Nephron (organoid): ENCODE measurements at regions not wholly inside any gene's neighbourhood (a gene's known extent, or its start where the extent isn't known, plus 50 kb on each side); places are given as distances from the start of the nearest gene placed in this dataset.

Source experiments
- H3K27ac Mint-ChIP-seq, 3 experiments: 2 replicates each; pipeline ENCODE4 v1.8.0; 2020; ENCODE audit warnings: mixed read lengths in 3 of 3, mild to moderate bottlenecking in 2 of 3, moderate library complexity in 1 of 3
- H3K27me3 Mint-ChIP-seq: 2 replicates; pipeline ENCODE4 v1.8.0; 2021; ENCODE audit warnings: low read depth, mild to moderate bottlenecking, moderate library complexity, mixed read lengths
- H3K36me3 Mint-ChIP-seq: 2 replicates; pipeline ENCODE4 v1.8.0; 2020; ENCODE audit warnings: low read depth, mixed read lengths
- H3K4me1 Mint-ChIP-seq: 2 replicates; pipeline ENCODE4 v1.8.0; 2020; ENCODE audit warnings: mixed read lengths
- H3K4me3 Mint-ChIP-seq, 3 experiments: 2 replicates each; pipeline ENCODE4 v1.8.0; 2020; ENCODE audit warnings: mild to moderate bottlenecking in 3 of 3, mixed read lengths in 3 of 3, moderate library complexity in 2 of 3
- H3K9me3 Mint-ChIP-seq: 2 replicates; pipeline ENCODE4 v1.8.0; 2020; ENCODE audit warnings: mixed read lengths
- CTCF ChIP-seq, 3 experiments: fragments of 200-600 bp; sonication (generic); IDR thresholded peaks; one replicate each; pipeline ENCODE4 v1.5.0; 2021; ENCODE audit warnings: antibody characterized with exemption in 3 of 3; ENCODE audit not compliant: unreplicated experiment in 3 of 3

DNA sequence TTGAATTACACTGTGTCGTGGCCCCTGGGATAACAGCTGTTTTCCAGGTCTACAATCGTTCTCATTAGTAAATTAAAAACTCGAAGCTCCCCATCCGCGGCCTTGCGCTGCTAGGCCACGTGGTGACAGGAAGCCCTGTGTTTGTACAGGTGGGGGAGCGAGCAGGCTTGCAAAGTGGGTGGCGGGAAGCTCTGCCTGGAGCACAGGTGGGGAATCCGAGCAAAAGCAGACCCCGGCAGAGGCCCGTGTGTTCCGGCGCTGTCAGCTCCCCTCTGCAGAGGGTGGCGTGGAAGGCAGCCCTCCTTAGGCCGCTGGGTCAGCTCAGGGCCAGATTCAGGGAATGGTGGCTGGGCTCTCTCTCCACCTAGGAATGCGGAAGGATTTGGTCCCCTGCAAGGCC, 59.5 kb upstream of the ERCC6L2 start:
- TF ChIP-seq CTCF (IDR thresholded peaks at IDR 0.05; ENCODE audit: unreplicated experiment in 3 of 3): no peak
- Mint-ChIP-seq H3K4me1 (peaks cover 29% of the 10 kb centered on the region), H3K27me3 (peaks cover 3% of the 10 kb centered on the region), H3K4me3 (no peak overlapping the region), H3K9me3 (no peaks in the 10 kb centered on the region), H3K27ac (no peak overlapping the region), H3K36me3 (peaks cover 18% of the 10 kb centered on the region)

DNA sequence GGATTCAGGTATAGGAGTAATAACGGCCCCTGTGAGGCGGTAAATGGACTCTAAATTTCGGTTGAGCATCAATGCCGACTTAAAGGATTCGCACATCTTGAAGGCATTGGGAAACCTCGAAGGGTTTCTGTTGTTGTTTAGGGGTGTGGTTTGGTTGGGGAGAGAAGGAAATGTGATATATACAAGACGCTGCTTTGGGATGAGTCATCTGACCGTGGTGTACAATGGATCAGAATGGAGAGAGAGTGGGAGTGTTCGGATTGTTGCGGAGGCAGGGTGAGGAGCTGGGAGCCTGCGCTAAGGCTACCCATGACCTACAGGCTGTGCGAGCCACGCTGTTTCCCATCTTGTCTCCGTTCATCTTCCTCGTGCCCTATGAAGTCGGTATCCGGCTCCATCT, 60.4 kb upstream of the ERCC6L2 start:
- peaks cover 3% of the 10 kb centered on the region for H3K27me3 Mint-ChIP-seq
- no peak overlapping the region for H3K27ac Mint-ChIP-seq
- H3K9me3 Mint-ChIP-seq: no peaks in the 10 kb centered on the region
- no peak overlapping the region for H3K4me3 Mint-ChIP-seq
- TF ChIP-seq CTCF (IDR thresholded peaks at IDR 0.05; ENCODE audit: unreplicated experiment in 3 of 3): no peak
- peaks cover 17% of the 10 kb centered on the region for H3K36me3 Mint-ChIP-seq
- peaks cover 29% of the 10 kb centered on the region for H3K4me1 Mint-ChIP-seq

DNA sequence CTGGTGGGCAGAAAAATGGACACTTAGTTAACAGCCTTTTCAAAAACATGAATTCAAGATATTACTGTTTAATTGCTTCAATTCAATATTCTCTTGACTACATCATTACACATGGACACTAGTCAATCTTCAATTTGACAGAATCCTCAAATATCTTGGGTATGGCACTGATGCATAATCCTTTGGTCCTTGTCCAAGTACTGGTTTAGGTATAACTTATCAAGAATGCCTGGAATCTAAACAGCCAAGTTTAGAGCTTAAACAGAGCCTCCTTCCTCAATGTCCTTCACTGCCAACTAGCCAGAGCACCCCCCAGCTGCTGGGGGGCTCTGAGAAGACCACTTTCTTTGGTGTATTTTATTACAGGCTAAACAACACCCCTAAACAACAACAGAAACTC, 61.6 kb upstream of the ERCC6L2 start:
- no peak for TF ChIP-seq CTCF (IDR thresholded peaks at IDR 0.05; ENCODE audit: unreplicated experiment in 3 of 3)
- H3K4me1 Mint-ChIP-seq: peaks cover 29% of the 10 kb centered on the region
- H3K36me3 Mint-ChIP-seq: peaks cover 12% of the 10 kb centered on the region
- H3K4me3 Mint-ChIP-seq: no peak overlapping the region
- H3K27me3 Mint-ChIP-seq: peaks cover 3% of the 10 kb centered on the region
- no peaks in the 10 kb centered on the region for H3K9me3 Mint-ChIP-seq
- peak overlapping the region in 2 of 3 experiments; percentile 24 to 41 for H3K27ac Mint-ChIP-seq

GRCh38 chr9:95810814-95811213, 64.7 kb upstream of the ERCC6L2 start:
- Mint-ChIP-seq H3K4me1 (peaks cover 19% of the 10 kb centered on the region), H3K9me3 (no peaks in the 10 kb centered on the region), H3K36me3 (peaks cover 15% of the 10 kb centered on the region), H3K27me3 (no peaks in the 10 kb centered on the region), H3K27ac (no peak overlapping the region), H3K4me3 (no peak overlapping the region)
- TF ChIP-seq CTCF (IDR thresholded peaks at IDR 0.05; ENCODE audit: unreplicated experiment in 3 of 3): no peak

DNA sequence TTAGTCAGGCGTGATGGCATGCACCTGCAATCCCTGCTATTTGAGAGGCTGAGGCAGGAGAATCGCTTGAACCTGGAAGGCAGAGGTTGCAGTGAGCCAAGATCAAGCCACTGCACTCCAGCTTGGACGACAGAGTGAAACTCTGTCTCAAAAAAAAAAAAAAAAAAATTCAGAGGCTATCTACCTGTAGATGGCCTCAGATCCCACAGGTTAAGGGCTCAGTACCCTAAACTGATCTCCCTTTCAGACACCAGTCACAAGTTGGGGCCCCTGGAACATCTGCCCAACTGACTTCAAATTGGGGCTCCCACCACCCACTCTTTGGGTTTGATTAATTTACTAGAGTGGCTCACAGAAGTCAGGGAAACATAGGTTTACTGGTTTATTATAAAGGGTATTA, 65.4 kb upstream of the ERCC6L2 start:
- H3K9me3 Mint-ChIP-seq: no peaks in the 10 kb centered on the region
- peaks cover 15% of the 10 kb centered on the region for H3K36me3 Mint-ChIP-seq
- TF ChIP-seq CTCF (IDR thresholded peaks at IDR 0.05; ENCODE audit: unreplicated experiment in 3 of 3): no peak
- no peak overlapping the region for H3K4me3 Mint-ChIP-seq
- H3K27ac Mint-ChIP-seq: no peak overlapping the region
- peaks cover 12% of the 10 kb centered on the region for H3K4me1 Mint-ChIP-seq
- H3K27me3 Mint-ChIP-seq: no peaks in the 10 kb centered on the region

GRCh38 chr9:95809686-95810085, 65.8 kb upstream of the ERCC6L2 start:
- no peak overlapping the region for H3K4me3 Mint-ChIP-seq
- no peak for TF ChIP-seq CTCF (IDR thresholded peaks at IDR 0.05; ENCODE audit: unreplicated experiment in 3 of 3)
- peaks cover 11% of the 10 kb centered on the region for H3K4me1 Mint-ChIP-seq
- no peak overlapping the region for H3K27ac Mint-ChIP-seq
- no peaks in the 10 kb centered on the region for H3K9me3 Mint-ChIP-seq
- H3K36me3 Mint-ChIP-seq: peaks cover 15% of the 10 kb centered on the region
- no peaks in the 10 kb centered on the region for H3K27me3 Mint-ChIP-seq
